Suprapubic skin (tissue), 4 donors: ENCODE measurements at regions not wholly inside any gene's neighbourhood (a gene's known extent, or its start where the extent isn't known, plus 50 kb on each side); places are given as distances from the start of the nearest gene placed in this dataset.

ENCODE experiments used
- DNase-seq, 2 donors: peaks; one replicate each; pipeline ENCODE4 v3.0.0-alpha.2; 2019; ENCODE audit warnings: low spot score in 2 of 2
- H3K27ac ChIP-seq: fragments of 200-600 bp; sonication (generic); one replicate; pipeline ENCODE4 v1.5.1; 2019
- H3K27me3 ChIP-seq: fragments of 200-600 bp; sonication (generic); one replicate; pipeline ENCODE4 v1.5.1; 2019
- H3K36me3 ChIP-seq: fragments of 200-600 bp; sonication (generic); one replicate; pipeline ENCODE4 v1.5.1; 2019
- H3K4me1 ChIP-seq: fragments of 200-600 bp; sonication (generic); one replicate; pipeline ENCODE4 v1.5.1; 2019
- H3K4me3 ChIP-seq: fragments of 200-600 bp; sonication (generic); one replicate; pipeline ENCODE4 v1.5.1; 2019; ENCODE audit warnings: mild to moderate bottlenecking
- H3K9me3 ChIP-seq: fragments of 200-600 bp; sonication (generic); one replicate; pipeline ENCODE4 v1.5.1; 2019
- CTCF ChIP-seq, 2 donors: fragments of 200-600 bp in 1 of 2; fragments of 450-650 bp in 1 of 2; sonication (generic) in 1 of 2; IDR thresholded peaks; one replicate each; pipeline ENCODE4 v1.5.1; 2016 to 2019; ENCODE audit warnings: antibody characterized with exemption in 2 of 2, mild to moderate bottlenecking in 1 of 2, moderate library complexity in 1 of 2
- EP300 ChIP-seq: sonication (generic); formaldehyde crosslinking; IDR thresholded peaks from one replicate; pipeline ENCODE4 v1.6.1; 2017; ENCODE audit warnings: antibody characterized with exemption
- POLR2A ChIP-seq, 2 donors: fragments of 450-650 bp; IDR thresholded peaks; one replicate each; pipeline ENCODE4 v1.6.1; 2017; ENCODE audit warnings: antibody characterized with exemption in 2 of 2, mild to moderate bottlenecking in 2 of 2, moderate library complexity in 2 of 2
- POLR2AphosphoS5 ChIP-seq, 3 donors: sonication (generic); formaldehyde crosslinking; IDR thresholded peaks; one replicate each; pipeline ENCODE4 v1.6.1; 2017; ENCODE audit warnings: antibody characterized with exemption in 3 of 3
- WGBS: methylation state at CpG from one replicate; pipeline ENCODE4 v1.1.5; 2018; 5-methylcytosine and 5-hydroxymethylcytosine counted together

- WGBS, result 93% methylated on average over 5 of the region's 5 CpGs
These were observed 110.7 kb upstream of the VPREB1 start for GRCh38 chr22:22133910-22134309.

GRCh38 chr22:22130953-22131608 lies 113.5 kb upstream of the VPREB1 start:
- H3K4me3 ChIP-seq, result no peak overlapping the region
- H3K4me1 ChIP-seq, result no peaks in the 10 kb centered on the region
- peaks cover 6% of the 10 kb centered on the region for H3K27me3 ChIP-seq
- H3K9me3 ChIP-seq, result no peaks in the 10 kb centered on the region
- H3K27ac ChIP-seq, result no peak overlapping the region
- DNase-seq, result no peak
- no peak for TF ChIP-seq CTCF (IDR thresholded peaks at IDR 0.05)
- no peak for TF ChIP-seq EP300
- no peak for TF ChIP-seq POLR2A (IDR thresholded peaks at IDR 0.05)
- no peak for TF ChIP-seq POLR2AphosphoS5 (IDR thresholded peaks at IDR 0.05)
- no peaks in the 10 kb centered on the region for H3K36me3 ChIP-seq
- WGBS, result 61% methylated on average over 3 of the region's 3 CpGs

More at GRCh38 chr22:22133910-22134309, 110.7 kb upstream of the VPREB1 start:
- no peak for DNase-seq
- Histone ChIP-seq H3K4me3 (no peak overlapping the region), H3K36me3 (no peaks in the 10 kb centered on the region), H3K27ac (no peak overlapping the region), H3K9me3 (no peaks in the 10 kb centered on the region), H3K4me1 (no peaks in the 10 kb centered on the region), H3K27me3 (peaks cover 17% of the 10 kb centered on the region)
- TF ChIP-seq EP300, result no peak
- TF ChIP-seq POLR2A (IDR thresholded peaks at IDR 0.05), result no peak
- TF ChIP-seq POLR2AphosphoS5 (IDR thresholded peaks at IDR 0.05), result no peak
- TF ChIP-seq CTCF (IDR thresholded peaks at IDR 0.05), result no peak

GRCh38 chr22:22129387-22129786 lies 115.2 kb upstream of the VPREB1 start:
- no peak overlapping the region for H3K27ac ChIP-seq
- H3K9me3 ChIP-seq, result no peaks in the 10 kb centered on the region
- H3K4me1 ChIP-seq, result no peaks in the 10 kb centered on the region
- no peaks in the 10 kb centered on the region for H3K36me3 ChIP-seq
- peaks cover 16% of the 10 kb centered on the region for H3K27me3 ChIP-seq
- TF ChIP-seq POLR2AphosphoS5 (IDR thresholded peaks at IDR 0.05), result no peak
- TF ChIP-seq POLR2A (IDR thresholded peaks at IDR 0.05), result no peak
- no peak for TF ChIP-seq EP300
- no peak for TF ChIP-seq CTCF (IDR thresholded peaks at IDR 0.05)
- 84% methylated on average over 3 of the region's 3 CpGs for WGBS
- DNase-seq, result no peak
- H3K4me3 ChIP-seq, result no peak overlapping the region

- H3K4me3 ChIP-seq, result no peak overlapping the region
- H3K9me3 ChIP-seq, result no peaks in the 10 kb centered on the region
- H3K27ac ChIP-seq, result no peak overlapping the region
- TF ChIP-seq POLR2AphosphoS5 (IDR thresholded peaks at IDR 0.05) (no peak), POLR2A (IDR thresholded peaks at IDR 0.05) (no peak), EP300 (no peak), CTCF (IDR thresholded peaks at IDR 0.05) (no peak)
- 96% methylated on average over 2 of the region's 2 CpGs for WGBS
- peaks cover 21% of the 10 kb centered on the region for H3K27me3 ChIP-seq
- DNase-seq, result no peak
- no peaks in the 10 kb centered on the region for H3K4me1 ChIP-seq
- no peaks in the 10 kb centered on the region for H3K36me3 ChIP-seq
These were observed 116.1 kb upstream of the VPREB1 start for GRCh38 chr22:22128440-22128839.

GRCh38 chr22:22127100-22127499 lies 117.5 kb upstream of the VPREB1 start:
- no peak overlapping the region for H3K27ac ChIP-seq
- no peaks in the 10 kb centered on the region for H3K36me3 ChIP-seq
- H3K4me3 ChIP-seq, result no peak overlapping the region
- H3K9me3 ChIP-seq, result no peaks in the 10 kb centered on the region
- peaks cover 31% of the 10 kb centered on the region for H3K27me3 ChIP-seq
- no peak for DNase-seq
- no peaks in the 10 kb centered on the region for H3K4me1 ChIP-seq
- TF ChIP-seq POLR2A (IDR thresholded peaks at IDR 0.05) (no peak), CTCF (IDR thresholded peaks at IDR 0.05) (no peak), POLR2AphosphoS5 (IDR thresholded peaks at IDR 0.05) (no peak), EP300 (no peak)
- 91% methylated on average over 5 of the region's 5 CpGs for WGBS
